Tibial nerve (tissue), 4 donors: ENCODE measurements at regions not wholly inside any gene's neighbourhood (a gene's known extent, or its start where the extent isn't known, plus 50 kb on each side); places are given as distances from the start of the nearest gene placed in this dataset.

Source experiments
- DNase-seq, 2 donors: peaks; one replicate each; pipeline ENCODE4 v3.0.0-alpha.2; 2019; ENCODE audit warnings: low spot score in 2 of 2
- H3K27ac ChIP-seq, 4 donors: fragments of 200-600 bp; sonication (generic) in 3 of 4; one replicate each; pipeline ENCODE4 v1.5.1; 2017 to 2019; ENCODE audit warnings: mild to moderate bottlenecking in 1 of 4
- H3K27me3 ChIP-seq, 2 donors: fragments of 200-600 bp; sonication (generic) in 1 of 2; one replicate each; pipeline versions ENCODE4 v1.5.1 to v1.6.0; 2017 to 2019
- H3K36me3 ChIP-seq, 3 donors: fragments of 200-600 bp; sonication (generic); one replicate each; pipeline ENCODE4 v1.5.1; 2018 to 2019
- H3K4me1 ChIP-seq, 4 donors: fragments of 200-600 bp; sonication (generic) in 3 of 4; one replicate each; pipeline ENCODE4 v1.5.1; 2017 to 2019
- H3K4me3 ChIP-seq, 4 donors: fragments of 200-600 bp; sonication (generic) in 3 of 4; one replicate each; pipeline ENCODE4 v1.5.1; 2017 to 2019; ENCODE audit warnings: mild to moderate bottlenecking in 1 of 4, moderate library complexity in 1 of 4
- H3K9me3 ChIP-seq, 4 donors: fragments of 200-600 bp; sonication (generic) in 3 of 4; one replicate each; pipeline ENCODE4 v1.5.1; 2017 to 2019
- CTCF ChIP-seq, 5 experiments: fragments of 200-600 bp in 3 of 5; fragments of 450-650 bp in 2 of 5; sonication (generic) in 3 of 5; IDR thresholded peaks; one replicate each; pipeline ENCODE4 v1.5.1; 2016 to 2019; ENCODE audit warnings: antibody characterized with exemption in 5 of 5, mild to moderate bottlenecking in 3 of 5, moderate library complexity in 2 of 5
- EP300 ChIP-seq, 2 donors: sonication (generic); formaldehyde crosslinking; IDR thresholded peaks; one replicate each; pipeline ENCODE4 v1.6.1; 2017; ENCODE audit warnings: antibody characterized with exemption in 2 of 2, mild to moderate bottlenecking in 1 of 2
- POLR2A ChIP-seq, 2 donors: fragments of 450-650 bp; IDR thresholded peaks; one replicate each; pipeline ENCODE4 v1.6.1; 2017; ENCODE audit warnings: antibody characterized with exemption in 2 of 2, mild to moderate bottlenecking in 2 of 2, moderate library complexity in 2 of 2
- WGBS, 2 donors: methylation state at CpG; one replicate each; pipeline ENCODE4 v1.1.5; 2018; 5-methylcytosine and 5-hydroxymethylcytosine counted together

- whole genome bisulfite sequencing, 2 donors = 87 to 100% methylated on average over 1 of the region's 1 CpG
- Histone ChIP-seq H3K27me3 (no peaks in the 10 kb centered on the region), H3K9me3 (no peaks in the 10 kb centered on the region), H3K4me1 (no peaks in the 10 kb centered on the region), H3K27ac (no peak overlapping the region), H3K4me3 (no peak overlapping the region), H3K36me3 (no peaks in the 10 kb centered on the region)
- no peak for DNase-seq
- TF ChIP-seq CTCF (IDR thresholded peaks at IDR 0.05) = no peak
- TF ChIP-seq EP300 (IDR thresholded peaks at IDR 0.05) = no peak
- no peak for TF ChIP-seq POLR2A (IDR thresholded peaks at IDR 0.05)
Measured at GRCh38 chr16:87108941-87109340, 208.3 kb downstream of the C16orf95 start.

GRCh38 chr16:87114832-87115231 is 202.4 kb downstream of the C16orf95 start:
- TF ChIP-seq EP300 (IDR thresholded peaks at IDR 0.05) (no peak), CTCF (IDR thresholded peaks at IDR 0.05) (no peak), POLR2A (IDR thresholded peaks at IDR 0.05) (no peak)
- H3K4me3 ChIP-seq = no peak overlapping the region
- no peak for DNase-seq
- no peaks in the 10 kb centered on the region for H3K36me3 ChIP-seq
- H3K27me3 ChIP-seq = no peaks in the 10 kb centered on the region
- no peak overlapping the region for H3K27ac ChIP-seq
- H3K9me3 ChIP-seq = no peaks in the 10 kb centered on the region
- H3K4me1 ChIP-seq = no peaks in the 10 kb centered on the region
- WGBS, 2 donors = 91% methylated on average over 5 of the region's 5 CpGs

GRCh38 chr16:87115646-87116045 is 201.5 kb downstream of the C16orf95 start:
- WGBS, 2 donors = 86 to 88% methylated on average over 6 of the region's 6 CpGs
- H3K36me3 ChIP-seq = no peaks in the 10 kb centered on the region
- H3K9me3 ChIP-seq = no peaks in the 10 kb centered on the region
- no peaks in the 10 kb centered on the region for H3K27me3 ChIP-seq
- H3K4me1 ChIP-seq = no peaks in the 10 kb centered on the region
- no peak overlapping the region for H3K27ac ChIP-seq
- no peak overlapping the region for H3K4me3 ChIP-seq
- TF ChIP-seq CTCF (IDR thresholded peaks at IDR 0.05) = no peak
- no peak for TF ChIP-seq POLR2A (IDR thresholded peaks at IDR 0.05)
- TF ChIP-seq EP300 (IDR thresholded peaks at IDR 0.05) = no peak
- DNase-seq = no peak

GRCh38 chr16:87117936-87118335 is 199.3 kb downstream of the C16orf95 start:
- no peaks in the 10 kb centered on the region for H3K4me1 ChIP-seq
- 61 to 71% methylated on average over 12 of the region's 12 CpGs for WGBS, 2 donors
- no peak overlapping the region for H3K4me3 ChIP-seq
- H3K9me3 ChIP-seq = no peaks in the 10 kb centered on the region
- no peak for DNase-seq
- H3K27me3 ChIP-seq = no peaks in the 10 kb centered on the region
- no peak overlapping the region for H3K27ac ChIP-seq
- TF ChIP-seq CTCF (IDR thresholded peaks at IDR 0.05) (no peak), EP300 (IDR thresholded peaks at IDR 0.05) (no peak), POLR2A (IDR thresholded peaks at IDR 0.05) (no peak)
- no peaks in the 10 kb centered on the region for H3K36me3 ChIP-seq

GRCh38 chr16:87119168-87119567 is 198.0 kb downstream of the C16orf95 start:
- TF ChIP-seq EP300 (IDR thresholded peaks at IDR 0.05) = no peak
- no peak for TF ChIP-seq POLR2A (IDR thresholded peaks at IDR 0.05)
- no peak for TF ChIP-seq CTCF (IDR thresholded peaks at IDR 0.05)
- no peaks in the 10 kb centered on the region for H3K36me3 ChIP-seq
- H3K9me3 ChIP-seq = peaks cover 0 to 6% (median 0%) of the 10 kb centered on the region in 4 donors
- H3K27ac ChIP-seq = no peak overlapping the region
- no peaks in the 10 kb centered on the region for H3K4me1 ChIP-seq
- H3K27me3 ChIP-seq = no peaks in the 10 kb centered on the region
- 78 to 84% methylated on average over 2 of the region's 2 CpGs for WGBS, 2 donors
- H3K4me3 ChIP-seq = no peak overlapping the region
- no peak for DNase-seq
